ENCODE measurements at regions not wholly inside any gene's neighbourhood (a gene's known extent, or its start where the extent isn't known, plus 50 kb on each side); places are given as distances from the start of the nearest gene placed in this dataset.

GRCh38 chr1:218658269-218658668, 313.1 kb downstream of the TGFB2 start:
- no peak overlapping the region for H3K4me3 ChIP-seq (ENCODE audit: low read depth, low read length)
- no peak for TF ChIP-seq POLR2A (IDR thresholded peaks at IDR 0.05; ENCODE audit: extremely low read depth, insufficient read length)
- TF ChIP-seq CTCF (IDR thresholded peaks at IDR 0.05; ENCODE audit: low read depth, low read length) = no peak
- TF ChIP-seq, protein P1, sequence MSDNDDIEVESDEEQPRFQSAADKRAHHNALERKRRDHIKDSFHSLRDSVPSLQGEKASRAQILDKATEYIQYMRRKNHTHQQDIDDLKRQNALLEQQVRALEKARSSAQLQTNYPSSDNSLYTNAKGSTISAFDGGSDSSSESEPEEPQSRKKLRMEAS (IDR thresholded peaks at IDR 0.05; ENCODE audit: low read depth, low read length) = no peak
- no peak for TF ChIP-seq MYC (IDR thresholded peaks at IDR 0.05; ENCODE audit: low read depth, low read length)
- no peak for DNase-seq (ENCODE audit: low read depth)

- no peak for TF ChIP-seq CTCF (IDR thresholded peaks at IDR 0.05; ENCODE audit: low read depth, low read length)
- TF ChIP-seq POLR2A (IDR thresholded peaks at IDR 0.05; ENCODE audit: extremely low read depth, insufficient read length) = no peak
- TF ChIP-seq, protein P1 (IDR thresholded peaks at IDR 0.05; ENCODE audit: low read depth, low read length) = no peak
- no peak for TF ChIP-seq MYC (IDR thresholded peaks at IDR 0.05; ENCODE audit: low read depth, low read length)
- no peak for DNase-seq (ENCODE audit: low read depth)
Measured at GRCh38 chr1:218658899-218659298, 313.8 kb downstream of the TGFB2 start.

GRCh38 chr1:218659911-218660677, 315.0 kb downstream of the TGFB2 start:
- TF ChIP-seq CTCF (IDR thresholded peaks at IDR 0.05; ENCODE audit: low read depth, low read length) (no peak), POLR2A (IDR thresholded peaks at IDR 0.05; ENCODE audit: extremely low read depth, insufficient read length) (no peak)
- TF ChIP-seq, protein P1 (IDR thresholded peaks at IDR 0.05; ENCODE audit: low read depth, low read length) = no peak
- DNase-seq (ENCODE audit: low read depth) = no peak
- H3K4me3 ChIP-seq (ENCODE audit: low read depth, low read length) = no peak overlapping the region

More at GRCh38 chr1:218658899-218659298, 313.8 kb downstream of the TGFB2 start:
- no peak overlapping the region for H3K4me3 ChIP-seq (ENCODE audit: low read depth, low read length)

GRCh38 chr1:218660678-218661053, 315.5 kb downstream of the TGFB2 start:
- no peak for DNase-seq (ENCODE audit: low read depth)

DNA sequence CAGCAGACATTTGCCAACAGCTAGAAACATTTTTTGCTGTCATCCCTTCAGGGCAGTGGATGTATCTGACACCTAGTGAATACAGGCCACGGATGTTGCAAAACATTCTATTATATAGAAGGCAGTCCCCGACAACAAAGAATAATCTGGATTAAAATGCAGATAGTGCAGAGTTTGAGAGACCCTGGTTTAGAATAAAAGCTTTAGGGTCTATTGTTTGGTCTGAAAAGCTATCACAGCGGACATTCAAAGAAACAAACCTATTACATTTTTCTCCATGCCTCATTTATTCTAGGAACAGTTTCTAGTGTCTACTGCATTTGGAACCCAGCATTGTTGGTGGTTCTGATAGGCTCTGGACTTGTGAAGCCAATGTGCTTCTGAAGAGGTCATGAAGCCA, 316.3 kb downstream of the TGFB2 start:
- no peak for DNase-seq (ENCODE audit: low read depth)
- TF ChIP-seq MYC (IDR thresholded peaks at IDR 0.05; ENCODE audit: low read depth, low read length) = no peak
- no peak for TF ChIP-seq POLR2A (IDR thresholded peaks at IDR 0.05; ENCODE audit: extremely low read depth, insufficient read length)
- TF ChIP-seq CTCF (IDR thresholded peaks at IDR 0.05; ENCODE audit: low read depth, low read length) = no peak
- TF ChIP-seq, protein P1 (IDR thresholded peaks at IDR 0.05; ENCODE audit: low read depth, low read length) = no peak
- no peak overlapping the region for H3K4me3 ChIP-seq (ENCODE audit: low read depth, low read length)

More at GRCh38 chr1:218660678-218661053, 315.5 kb downstream of the TGFB2 start:
- TF ChIP-seq CTCF (IDR thresholded peaks at IDR 0.05; ENCODE audit: low read depth, low read length) (no peak), MYC (IDR thresholded peaks at IDR 0.05; ENCODE audit: low read depth, low read length) (no peak), POLR2A (IDR thresholded peaks at IDR 0.05; ENCODE audit: extremely low read depth, insufficient read length) (no peak)
- TF ChIP-seq, protein P1 (IDR thresholded peaks at IDR 0.05; ENCODE audit: low read depth, low read length) = no peak
- H3K4me3 ChIP-seq (ENCODE audit: low read depth, low read length) = no peak overlapping the region

All from NB4 (cell line).